Heart right ventricle (tissue), 16 donors: ENCODE measurements at regions not wholly inside any gene's neighbourhood (a gene's known extent, or its start where the extent isn't known, plus 50 kb on each side); places are given as distances from the start of the nearest gene placed in this dataset.

Experiments used
- ATAC-seq, 8 donors: fragments of 200-7000 bp; cut with Tn5 transposase; one replicate each; pipeline ENCODE4 v1.9.1; 2020; ENCODE audit warnings: mild to moderate bottlenecking in 8 of 8, moderate library complexity in 8 of 8, moderate number of reproducible peaks in 1 of 8
- DNase-seq, 2 donors: peaks; one replicate each; pipeline ENCODE4 v3.0.0-alpha.2; 2020
- H3K27ac ChIP-seq, 10 donors: fragments of 200-600 bp; sonication (generic) in 2 of 10; one replicate each; pipeline versions ENCODE4 v1.5.0 to v1.8.0; 2020 to 2022; ENCODE audit warnings: mild to moderate bottlenecking in 3 of 10
- H3K27me3 ChIP-seq, 7 donors: fragments of 200-600 bp; one replicate each; pipeline ENCODE4 v1.8.0; 2021 to 2022; ENCODE audit warnings: mild to moderate bottlenecking in 2 of 7
- H3K36me3 ChIP-seq, 9 donors: fragments of 200-600 bp; sonication (generic) in 1 of 9; one replicate each; pipeline versions ENCODE4 v1.5.0 to v1.8.0; 2020 to 2022; ENCODE audit warnings: mild to moderate bottlenecking in 2 of 9
- H3K4me1 ChIP-seq, 9 donors: fragments of 200-600 bp; sonication (generic) in 1 of 9; one replicate each; pipeline versions ENCODE4 v1.5.0 to v1.8.0; 2020 to 2022; ENCODE audit warnings: mild to moderate bottlenecking in 4 of 9
- H3K4me3 ChIP-seq, 10 donors: fragments of 200-600 bp; sonication (generic) in 2 of 10; one replicate each; pipeline versions ENCODE4 v1.5.0 to v1.8.0; 2020 to 2022; ENCODE audit warnings: mild to moderate bottlenecking in 7 of 10, moderate library complexity in 2 of 10
- H3K9me3 ChIP-seq, 11 donors: fragments of 200-600 bp in 10 of 11; sonication (generic) in 2 of 11; one replicate each; pipeline versions ENCODE4 v1.5.0 to v1.8.0; 2013 to 2022; ENCODE audit warnings: mild to moderate bottlenecking in 2 of 11, control low read depth in 1 of 11, moderate library complexity in 1 of 11
- CTCF ChIP-seq, 9 donors: fragments of 200-600 bp; sonication (generic) in 2 of 9; IDR thresholded peaks; one replicate each; pipeline versions ENCODE4 v1.5.0 to v1.8.0; 2021 to 2022; ENCODE audit warnings: antibody characterized with exemption in 9 of 9, mild to moderate bottlenecking in 5 of 9, moderate library complexity in 1 of 9
- WGBS, 2 donors: extraction: QIAGEN DNeasy Blood & Tissue Kit; methylation state at CpG; one replicate each; pipeline ENCODE4 v1.1.7; 2013; ENCODE audit warnings: inconsistent platforms in 1 of 2; 5-methylcytosine and 5-hydroxymethylcytosine counted together
- intact Hi-C, 10 donors: fragments of 100-400 bp; cut with DNase I; formaldehyde crosslinking; loops; one replicate each; pipeline versions ENCODE4 v1.11.1 to v1.14.2; 2022
- donor health status: Arrhythmogenic right ventricular cardiomyopathy.
- donor health status: ischemic (EF 13 %, LVEDD 7.1; RV severe dilation, severe dysfunction).
- donor health status: healthy with polysubstance abuse.
- donor health status: DM: no; HTN: yes; CAD: no.
- donor health status: DM: no; HTN: no; CAD: no.
- donor health status: ischemic (EF 25% LVEDD 6.9; RV normal size, moderate dysfunction).
- donor health status: ischemic (EF 25% LVEDD 5.7; RV mildly dilated, moderate dysfunction).
- donor health status: healthy.
- donor health status: DM: yes; HTN: yes; CAD: no.
- donor health status: Ischemic cardiomyopathy.
- donor health status: ischemic (EF 35%, LVEDD 5.7; RV mildly dilated, moderate dysfunction).
- donor health status: nonischemic (EF 11% LVEDD 7.7; RV severe dilation, severe dysfunction).
- donor health status: DM: yes; HTN: yes; CAD: no.
- donor health status: PGD.
- donor health status: ischemic (EF 29% LVEDD 5.4; RV normal size, mild dysfunction).
- donor health status: nonischemic (EF 23%, LVEDD 6.1; RV moderate dilation, normal function).

GRCh38 chr4:112848911-112849310 lies 200.5 kb upstream of the ANK2 start:
- H3K4me3 ChIP-seq: no peak overlapping the region
- no peaks in the 10 kb centered on the region for H3K27me3 ChIP-seq
- no peaks in the 10 kb centered on the region for H3K36me3 ChIP-seq
- H3K27ac ChIP-seq: peak overlapping the region in 3 of 10 donors; percentile 15 to 54 (median 43)
- ATAC-seq: peak in 2 of 8 donors; percentile 50 to 63
- H3K4me1 ChIP-seq: peaks cover 0 to 19% (median 0%) of the 10 kb centered on the region in 9 donors
- intact Hi-C loops: no loop called here
- no peak for TF ChIP-seq CTCF (IDR thresholded peaks at IDR 0.05)
- DNase-seq: no peak
- no peaks in the 10 kb centered on the region for H3K9me3 ChIP-seq

- intact Hi-C loops: loop anchor here in 2 of 10 donors (10.0 kb wide), 1 partner anchor 82 kb away; no protein-coding TSS in a partner anchor
- Histone ChIP-seq H3K27me3 (no peaks in the 10 kb centered on the region), H3K9me3 (no peaks in the 10 kb centered on the region), H3K36me3 (no peaks in the 10 kb centered on the region), H3K27ac (no peak overlapping the region), H3K4me3 (no peak overlapping the region), H3K4me1 (peaks cover 0 to 40% (median 11%) of the 10 kb centered on the region in 9 donors)
- no peak for DNase-seq
- WGBS, 2 donors: 58 to 65% methylated on average over 4 of the region's 4 CpGs
- ATAC-seq: no peak
- no peak for TF ChIP-seq CTCF (IDR thresholded peaks at IDR 0.05)
These were observed 196.9 kb upstream of the ANK2 start for GRCh38 chr4:112852601-112853000.

GRCh38 chr4:112853662-112854256 lies 195.7 kb upstream of the ANK2 start:
- peak in 7 of 9 donors; percentile 22 to 52 (median 35) for TF ChIP-seq CTCF (IDR thresholded peaks at IDR 0.05)
- DNase-seq: no peak
- Histone ChIP-seq H3K27me3 (no peaks in the 10 kb centered on the region), H3K9me3 (no peaks in the 10 kb centered on the region), H3K4me1 (peaks cover 0 to 30% (median 9%) of the 10 kb centered on the region in 9 donors), H3K4me3 (no peak overlapping the region), H3K27ac (no peak overlapping the region), H3K36me3 (no peaks in the 10 kb centered on the region)
- 49 to 55% methylated on average over 3 of the region's 3 CpGs for WGBS, 2 donors
- intact Hi-C loops: loop anchor here in 3 of 10 donors (2.0 to 10.0 kb wide), 2 partner anchors 81 to 83 kb away; no protein-coding TSS in a partner anchor
- no peak for ATAC-seq

- DNase-seq (no peak), ATAC-seq (peak in 1 of 8 donors; percentile 16)
- H3K9me3 ChIP-seq: no peaks in the 10 kb centered on the region
- intact Hi-C loops: loop anchor here in 3 of 10 donors (2.0 to 10.0 kb wide), 2 partner anchors 80 to 82 kb away; no protein-coding TSS in a partner anchor
- H3K4me1 ChIP-seq: peaks cover 0 to 26% (median 8%) of the 10 kb centered on the region in 9 donors
- peak overlapping the region in 2 of 10 donors; percentile 19 to 29 for H3K27ac ChIP-seq
- H3K36me3 ChIP-seq: no peaks in the 10 kb centered on the region
- no peaks in the 10 kb centered on the region for H3K27me3 ChIP-seq
- H3K4me3 ChIP-seq: no peak overlapping the region
- TF ChIP-seq CTCF (IDR thresholded peaks at IDR 0.05): no peak
These were observed 195.0 kb upstream of the ANK2 start for GRCh38 chr4:112854420-112854819.
